NCI-H187 treated with DMSO at 0.1 percent for 48 hours (cell line): ENCODE measurements at regions not wholly inside any gene's neighbourhood (a gene's known extent, or its start where the extent isn't known, plus 50 kb on each side); places are given as distances from the start of the nearest gene placed in this dataset.
A peak's percentile ranks its signal among the peaks of the same experiment; 100 is the strongest.
"Not testable (repeated sequence)": the region's sequence is repeated elsewhere in the genome, so short reads cannot be mapped to it uniquely, and the experiment has no call there.

Source experiments
- DNase-seq: peaks from one replicate; lab custom pipeline; 2025; lab: John Stamatoyannopoulos, UW

DNA sequence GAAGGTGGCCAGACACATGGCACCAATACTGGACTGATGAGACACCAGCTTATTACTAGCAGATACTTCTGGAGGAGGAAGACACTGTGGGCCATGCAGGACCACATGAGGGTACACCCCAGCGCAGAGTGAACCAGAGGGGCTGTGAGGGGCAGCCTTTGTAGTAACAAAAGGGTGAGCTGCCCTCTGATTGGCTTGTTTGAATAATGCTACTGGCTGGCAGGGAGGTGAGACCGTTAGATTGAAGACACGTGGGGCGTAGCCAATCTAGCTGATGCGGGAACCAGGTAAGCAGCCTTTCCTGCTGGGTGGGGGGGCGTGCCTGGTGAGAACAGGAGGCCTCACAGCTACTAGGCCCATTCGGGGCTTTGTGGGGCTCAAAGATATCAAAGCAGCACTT, 102.8 kb upstream of the SEC14L1 start:
- no peak for DNase-seq

DNA sequence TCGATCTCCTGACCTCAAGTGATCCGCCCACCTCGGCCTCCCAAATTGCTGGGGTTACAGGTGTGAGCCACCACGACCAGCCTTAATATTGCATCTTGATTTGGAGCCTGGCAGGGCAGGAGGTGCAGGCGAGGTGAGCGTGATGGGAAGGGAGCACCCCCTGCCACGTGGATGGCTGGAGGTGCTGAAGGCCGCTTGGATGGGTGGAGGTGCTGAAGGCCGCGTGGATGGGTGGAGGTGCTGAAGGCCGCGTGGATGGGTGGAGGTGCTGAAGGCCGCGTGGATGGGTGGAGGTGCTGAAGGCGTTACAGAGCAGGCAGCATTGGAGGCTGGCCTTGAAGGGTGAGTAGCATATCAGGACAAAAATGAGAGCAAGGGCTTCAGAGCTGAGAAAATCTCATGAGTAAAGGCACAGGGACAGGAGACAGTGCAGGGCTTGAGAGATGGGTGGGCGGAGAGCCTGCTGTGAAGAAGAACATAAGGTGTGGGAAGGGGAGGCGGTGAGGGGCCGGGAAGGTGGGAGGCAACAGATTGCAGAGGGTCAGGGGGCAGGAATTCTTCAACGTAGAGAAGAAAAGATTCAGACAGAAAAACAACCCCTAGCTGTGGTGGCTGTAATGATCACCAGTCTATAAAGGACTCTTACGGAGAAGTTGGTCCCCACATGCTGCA, 101.7 kb upstream of the SEC14L1 start:
- no peak for DNase-seq

DNA sequence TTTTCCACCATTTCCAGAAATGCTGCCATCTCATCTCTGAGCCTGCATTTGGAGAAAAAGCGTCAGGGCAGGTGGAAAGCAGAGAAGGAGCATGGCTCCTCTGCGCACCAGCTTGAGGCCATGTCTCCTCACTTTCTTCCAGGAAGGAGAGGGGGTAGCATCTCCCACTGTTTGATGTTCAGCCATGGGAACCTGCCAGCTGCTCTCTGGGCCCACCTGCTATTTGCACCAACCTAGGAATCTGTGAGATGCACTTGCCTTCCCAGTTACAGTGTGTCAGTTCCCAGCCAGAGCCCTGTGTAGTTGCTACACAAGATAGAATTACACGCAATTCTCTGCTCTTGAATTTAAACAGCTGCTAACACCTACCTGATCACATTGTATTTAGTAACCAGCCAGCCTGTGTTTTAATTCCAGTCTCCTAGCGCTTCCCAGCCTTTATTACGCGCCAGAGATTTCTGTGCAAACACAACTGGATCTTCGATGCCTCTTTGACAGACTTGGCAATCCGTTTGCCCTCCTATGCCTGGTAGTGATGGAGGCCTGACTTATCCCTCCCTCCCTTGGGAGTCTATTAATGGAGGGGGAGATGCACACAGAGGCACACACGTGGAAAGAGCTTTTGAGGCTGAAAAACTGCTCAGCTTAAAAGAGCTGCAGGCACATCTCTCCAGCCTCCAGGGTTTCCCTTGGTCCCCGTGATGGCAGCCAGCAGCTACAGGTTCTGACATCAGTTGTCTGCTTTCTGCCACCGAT, 98.1 kb upstream of the SEC14L1 start:
- peak; percentile 67 for DNase-seq

DNA sequence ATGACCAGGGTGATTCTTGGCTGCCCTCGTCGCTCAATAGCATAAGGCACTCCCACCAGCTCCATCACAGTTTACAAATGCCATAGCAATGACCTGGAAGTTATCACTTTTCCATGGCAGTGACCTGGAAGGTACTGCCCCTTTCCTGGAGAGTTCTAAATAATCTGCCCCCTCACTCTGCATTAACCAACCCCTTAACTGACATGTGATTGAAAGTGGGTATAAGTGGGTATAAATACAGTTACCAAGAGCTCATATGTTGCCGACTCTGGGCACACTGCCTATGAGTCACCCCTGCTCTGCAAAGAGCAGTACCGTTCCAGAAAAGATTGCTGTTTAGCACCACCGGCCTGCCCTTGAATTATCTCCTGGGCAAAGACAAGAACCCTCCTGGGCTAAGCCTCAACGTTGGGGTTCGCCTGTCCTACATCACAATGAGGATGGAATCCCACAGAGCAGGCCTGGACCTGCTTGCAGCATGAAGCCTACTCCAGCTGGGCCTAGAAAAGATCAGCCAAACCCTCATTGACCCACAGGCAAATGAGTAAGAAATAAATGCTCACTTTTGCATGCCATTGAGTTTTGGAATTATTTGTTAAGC, 95.2 kb upstream of the SEC14L1 start:
- no peak for DNase-seq

DNA sequence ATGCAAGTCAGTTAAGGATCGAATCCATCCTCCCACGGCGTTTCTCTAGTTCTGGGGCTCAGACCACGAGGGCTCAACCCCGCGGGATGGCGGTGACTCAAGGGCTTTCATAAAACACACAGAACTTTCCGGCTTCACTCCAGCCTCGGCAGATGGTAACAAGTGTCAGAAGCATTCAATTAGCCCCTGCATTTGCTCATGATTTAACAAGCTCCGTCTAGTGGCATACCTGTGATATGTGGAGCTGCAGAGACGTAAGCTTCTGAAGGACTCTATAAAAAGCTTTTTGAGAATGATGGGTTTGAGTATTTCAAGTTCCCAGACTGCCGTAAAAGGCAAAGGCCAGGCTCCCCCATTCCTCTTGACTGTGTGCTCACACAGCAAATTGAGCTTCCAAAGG, 91.3 kb upstream of the SEC14L1 start:
- DNase-seq, result peak; percentile 94

DNA sequence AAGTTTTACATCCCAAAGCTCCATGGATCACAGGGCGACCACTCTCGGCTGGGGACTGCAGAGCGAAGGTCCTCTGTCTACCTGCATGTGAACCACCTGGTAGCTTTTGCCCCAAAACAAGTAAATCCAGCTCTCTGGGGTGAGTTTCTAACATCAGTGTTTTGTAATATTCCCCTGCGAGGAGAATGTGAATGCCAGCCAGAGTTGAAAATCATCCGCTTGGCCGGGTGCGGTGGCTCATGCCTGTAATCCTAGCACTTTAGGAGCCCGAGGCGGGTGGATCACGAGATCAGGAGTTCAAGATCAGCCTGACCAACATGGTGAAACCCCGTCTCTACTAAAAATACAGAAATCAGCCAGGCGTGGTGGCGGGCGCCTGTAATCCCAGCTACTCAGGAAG, 89.9 kb upstream of the SEC14L1 start:
- DNase-seq, result not testable (repeated sequence)

DNA sequence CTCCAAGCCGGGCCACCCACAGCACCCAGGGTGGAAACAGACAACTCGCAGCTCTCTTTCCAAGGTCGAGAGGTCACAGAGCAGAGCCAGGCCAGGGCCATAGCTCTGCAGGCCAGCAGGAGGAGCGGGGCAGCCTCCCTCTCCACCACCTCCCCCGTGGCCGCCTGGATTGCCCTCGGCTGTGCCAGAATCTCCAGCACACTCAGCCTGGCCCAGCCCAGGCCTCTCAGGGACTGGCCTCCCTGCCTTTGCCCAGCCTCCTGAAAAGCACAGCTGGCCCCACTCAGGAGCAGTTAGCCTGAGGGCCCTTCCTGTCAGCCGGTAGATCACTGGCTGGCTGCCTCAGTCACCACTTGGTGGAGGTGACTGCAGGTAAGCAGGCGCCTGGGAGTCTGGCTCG, 85.8 kb upstream of the SEC14L1 start:
- no peak for DNase-seq

DNA sequence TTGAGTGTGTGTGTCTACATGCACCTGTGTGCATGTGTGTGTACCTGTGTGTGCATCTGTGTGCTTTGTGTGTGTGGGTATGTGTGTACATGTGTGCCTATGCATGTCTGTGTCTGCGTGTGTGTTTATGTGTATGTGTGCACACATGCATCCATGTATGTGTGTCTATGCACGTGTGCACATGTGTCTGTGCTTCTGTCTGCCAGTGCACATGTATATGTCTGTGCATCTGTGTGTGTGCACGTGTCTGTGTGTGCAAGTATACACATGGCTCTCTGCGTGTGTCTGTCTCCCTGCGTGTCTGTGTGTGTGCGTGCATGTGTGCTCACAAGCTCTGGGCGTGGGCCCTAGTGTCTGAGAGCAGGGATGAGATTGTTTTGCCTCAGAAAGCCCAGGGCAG, 85.3 kb upstream of the SEC14L1 start:
- no peak for DNase-seq

DNA sequence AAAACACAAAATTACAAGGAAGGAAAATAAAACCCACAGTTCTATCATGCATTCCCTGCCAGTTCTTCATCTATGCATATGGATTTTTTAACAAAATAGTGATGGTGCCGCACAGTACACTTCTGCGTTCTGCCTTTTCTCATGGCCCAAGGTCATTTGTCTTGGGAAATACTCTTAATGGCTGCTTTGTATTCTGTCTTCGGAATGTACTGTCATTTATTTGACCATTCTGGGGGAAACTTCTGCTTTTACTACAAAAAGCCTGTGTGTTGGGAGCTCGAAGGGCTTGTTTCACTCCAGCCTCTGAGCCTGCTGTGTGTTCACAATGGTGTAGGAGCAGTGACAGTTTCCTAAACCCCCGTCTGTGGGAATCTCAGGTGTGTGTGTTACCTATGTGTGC, 82.8 kb upstream of the SEC14L1 start:
- no peak for DNase-seq

DNA sequence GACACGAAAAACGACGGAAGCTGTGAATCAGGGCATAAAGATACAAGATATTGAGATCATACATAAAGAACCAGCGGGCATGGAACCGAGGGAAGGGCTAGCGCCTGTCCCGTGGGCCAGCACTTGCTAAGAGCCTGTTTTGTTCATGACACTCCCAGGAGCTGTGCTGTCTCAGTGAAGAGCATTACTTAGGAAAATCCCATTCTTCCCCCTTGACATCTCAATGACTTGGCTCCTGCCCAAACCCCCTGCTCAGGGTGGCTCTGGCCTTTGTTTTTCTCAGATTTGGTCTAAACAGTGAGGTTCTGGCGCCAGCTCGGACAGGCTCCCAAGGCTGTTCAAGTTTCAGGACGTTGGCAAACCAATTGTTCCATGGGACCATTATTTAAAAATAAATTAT, 79.1 kb upstream of the SEC14L1 start:
- no peak for DNase-seq

DNA sequence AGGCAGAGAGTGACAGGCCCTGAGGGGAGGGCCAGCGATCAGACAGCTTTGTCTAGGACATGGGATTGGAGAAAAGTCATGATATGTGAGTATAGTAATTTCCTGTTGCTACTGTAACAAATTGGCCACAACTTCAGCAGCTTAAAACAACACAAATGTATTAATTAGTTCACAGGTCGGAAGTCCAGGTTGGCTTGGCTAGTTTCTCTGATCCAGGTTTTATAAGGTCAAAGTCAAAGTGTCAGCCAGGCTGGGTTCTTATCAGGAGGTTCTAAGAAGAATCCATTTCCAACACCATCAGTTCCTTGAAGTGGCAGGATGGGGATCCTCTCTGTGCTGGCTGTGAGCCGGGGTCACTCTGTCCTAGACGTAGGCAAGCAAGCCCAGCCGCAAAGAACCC, 76.2 kb upstream of the SEC14L1 start:
- no peak for DNase-seq

DNA sequence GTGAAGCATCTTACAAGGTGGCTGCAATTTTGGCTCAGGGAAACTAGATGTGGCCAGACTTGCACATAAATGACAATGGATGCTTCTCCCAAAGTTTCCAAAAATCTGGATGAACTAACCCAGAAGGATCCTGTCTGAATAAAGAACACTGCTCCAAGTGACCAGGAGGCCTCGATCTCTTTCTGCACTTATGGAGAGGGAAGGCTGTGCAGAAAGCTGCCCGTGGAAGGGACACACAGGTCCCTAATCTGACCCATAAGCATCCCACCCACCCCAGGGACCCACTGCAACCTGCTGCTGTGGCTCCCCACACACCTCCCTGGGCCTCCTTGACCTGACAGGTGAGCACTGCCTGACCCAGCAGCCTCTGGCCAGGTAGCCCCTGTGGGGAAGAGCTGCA, 74.6 kb upstream of the SEC14L1 start:
- no peak for DNase-seq

DNA sequence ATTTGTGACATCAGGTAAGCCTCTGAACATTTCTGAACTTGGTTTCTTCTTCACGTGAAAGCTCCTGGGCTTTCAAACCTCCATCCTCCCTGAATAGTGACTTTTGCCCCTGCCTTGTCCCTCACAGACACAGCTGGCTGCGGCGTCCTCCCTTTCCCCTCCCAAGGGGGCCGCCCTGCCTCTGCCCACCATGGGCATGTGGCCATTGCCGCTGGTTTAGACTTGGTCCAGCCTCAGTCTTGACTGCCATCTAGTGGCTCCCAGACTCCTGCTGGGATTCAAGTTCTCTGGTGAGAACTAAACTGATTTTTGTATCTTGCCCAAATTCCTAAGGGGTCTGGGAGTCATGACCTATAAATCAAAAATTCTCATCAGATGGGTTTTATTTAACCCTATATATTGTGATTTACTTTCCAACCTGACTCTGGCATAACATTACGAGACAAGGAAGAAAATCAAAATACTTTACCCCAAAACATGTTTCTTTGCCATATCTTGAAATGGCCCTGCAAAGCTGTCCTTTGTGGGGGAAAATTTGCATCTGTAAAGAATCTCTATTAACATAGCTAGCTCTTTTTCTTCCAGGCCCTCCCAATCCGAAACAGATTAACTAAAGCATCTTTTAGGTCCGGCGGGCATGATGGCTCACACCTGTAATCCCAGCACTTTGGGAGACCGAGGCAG, 73.9 kb upstream of the SEC14L1 start:
- DNase-seq, result not testable (repeated sequence)

DNA sequence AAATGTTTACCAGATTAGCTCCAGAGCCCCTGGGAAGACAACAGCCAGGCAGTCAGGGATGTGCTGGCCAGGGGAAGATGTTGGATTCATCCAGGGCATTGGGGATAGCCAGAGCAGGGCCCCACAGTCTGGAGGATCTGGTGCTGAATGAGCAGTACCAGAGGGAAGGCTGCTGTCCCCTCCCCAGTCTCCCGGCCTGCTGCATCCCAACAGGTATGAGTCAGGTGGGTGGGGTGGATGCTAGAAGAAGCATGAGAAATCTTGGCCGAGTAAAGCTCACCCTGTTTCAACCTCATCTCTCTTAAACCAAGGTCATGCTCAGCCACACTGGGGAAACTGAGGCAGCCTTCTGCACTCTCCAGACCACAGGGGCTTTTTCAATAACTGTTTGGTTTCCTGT, 71.9 kb upstream of the SEC14L1 start:
- no peak for DNase-seq

DNA sequence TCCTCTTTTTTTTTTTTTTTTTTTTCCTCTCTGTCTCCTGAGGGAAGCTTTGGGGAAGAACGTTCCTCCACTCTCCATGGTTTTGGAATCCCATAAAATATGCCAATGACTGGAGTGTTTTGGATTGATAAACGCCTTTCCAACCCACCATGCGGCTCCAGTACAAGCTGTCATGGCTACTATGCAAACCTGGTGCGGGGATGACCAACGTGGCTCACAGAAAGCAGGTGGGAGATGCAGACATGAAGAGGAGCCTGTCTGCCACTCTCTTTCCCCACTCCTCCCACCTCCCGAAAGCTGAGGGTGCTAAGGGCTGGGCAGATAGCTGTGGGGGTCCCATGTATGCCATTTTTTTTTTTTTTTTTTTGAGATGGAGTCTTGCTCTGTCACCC, 69.9 kb upstream of the SEC14L1 start:
- no peak for DNase-seq

DNA sequence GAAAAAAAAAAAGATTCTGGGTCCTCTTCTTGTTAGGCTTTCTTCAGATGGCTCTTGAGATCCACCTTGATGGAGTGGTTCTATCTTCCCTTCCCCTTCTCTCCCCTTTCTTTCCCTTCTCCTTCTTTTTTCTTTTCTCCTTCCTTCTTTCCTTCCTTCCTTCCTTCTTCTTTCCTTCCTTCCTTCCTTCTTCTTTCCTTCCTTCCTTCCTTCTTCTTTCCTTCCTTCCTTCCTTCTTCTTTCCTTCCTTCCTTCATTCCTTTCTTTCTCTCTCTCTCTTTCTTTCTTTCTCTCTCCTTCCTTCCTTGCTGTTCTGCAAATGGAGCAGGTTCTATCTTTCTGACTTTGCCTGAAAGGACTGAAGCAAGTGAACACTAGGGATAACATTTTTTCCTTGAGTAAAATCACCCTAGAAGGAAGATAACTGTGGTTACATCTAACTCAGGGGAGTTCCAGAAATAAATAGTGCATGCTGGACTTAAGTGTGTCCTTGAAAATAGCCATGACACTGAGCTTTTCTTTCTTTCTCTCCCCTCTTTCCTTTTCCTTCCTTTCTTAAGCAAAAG, 68.8 kb upstream of the SEC14L1 start:
- no peak for DNase-seq

DNA sequence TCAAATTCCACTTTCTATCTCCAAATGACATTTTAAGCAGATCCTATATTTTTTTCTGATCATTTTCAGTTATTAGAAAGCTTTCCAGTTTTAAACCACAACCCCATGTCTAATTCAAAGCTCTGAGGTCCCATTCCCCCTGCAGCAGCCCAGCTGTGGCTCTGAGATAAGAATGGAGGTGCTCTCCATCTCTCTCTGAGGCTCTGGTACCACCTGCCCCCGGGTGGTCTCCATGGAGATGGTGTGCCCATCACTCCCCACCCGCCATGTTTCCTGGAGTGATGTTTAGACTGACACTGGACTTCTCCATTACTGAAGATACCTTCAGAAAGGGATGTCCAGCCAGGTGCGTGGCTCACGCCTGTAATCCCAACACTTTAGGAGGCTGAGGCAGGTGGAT, 68.1 kb upstream of the SEC14L1 start:
- DNase-seq, result no peak

DNA sequence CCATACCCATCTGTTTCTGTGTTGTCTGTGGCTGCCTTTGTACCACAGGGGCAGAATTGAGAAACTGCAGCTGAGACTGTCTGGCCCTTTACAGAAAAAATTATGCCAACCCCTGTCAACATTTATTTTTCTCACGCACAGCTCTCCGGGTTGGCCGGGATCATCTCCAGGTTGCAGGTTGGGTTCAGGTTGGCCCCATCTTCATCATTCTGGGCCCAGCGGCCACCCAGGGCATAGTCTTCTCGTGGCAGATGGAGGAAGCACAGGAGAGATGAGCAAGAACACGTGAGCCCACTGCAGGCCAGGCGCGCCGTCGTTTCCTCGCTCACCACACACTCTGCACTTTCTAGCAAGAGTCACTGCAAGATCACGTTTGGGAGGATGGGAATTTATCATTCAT, 66.1 kb upstream of the SEC14L1 start:
- DNase-seq, result no peak

DNA sequence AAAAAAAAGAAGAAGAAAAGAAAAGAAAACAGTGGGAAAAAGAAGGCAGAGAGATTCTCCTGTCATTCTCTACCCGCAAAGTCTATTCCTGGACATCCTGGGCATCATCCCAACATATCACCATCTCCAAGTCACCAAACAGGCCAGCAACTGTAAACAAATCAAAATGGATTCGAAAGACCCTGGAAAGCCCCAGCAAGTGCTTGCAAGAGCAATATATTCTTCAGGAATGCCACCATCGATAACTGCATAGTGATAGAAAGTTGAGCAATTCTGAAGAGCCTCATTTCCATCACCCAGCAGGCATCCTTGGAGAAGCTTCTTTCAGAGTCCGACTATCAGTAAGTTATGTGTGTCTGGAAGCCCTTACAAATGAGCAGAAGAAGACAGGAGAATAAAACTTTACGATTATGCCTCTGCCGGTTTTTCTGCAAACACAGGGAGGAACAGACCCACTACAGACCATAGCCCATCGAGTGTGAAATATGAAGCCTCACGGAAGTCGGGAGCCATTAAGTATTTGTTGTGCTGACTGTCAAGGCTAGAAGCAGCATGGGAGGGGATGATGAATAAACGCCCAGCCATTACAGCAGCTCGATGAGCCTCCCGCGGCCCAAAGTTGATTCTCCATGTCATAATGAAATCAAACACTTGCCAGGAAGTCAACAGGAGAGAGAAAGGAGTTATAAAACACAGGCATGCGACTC, 64.5 kb upstream of the SEC14L1 start:
- peak; percentile 42 for DNase-seq

DNA sequence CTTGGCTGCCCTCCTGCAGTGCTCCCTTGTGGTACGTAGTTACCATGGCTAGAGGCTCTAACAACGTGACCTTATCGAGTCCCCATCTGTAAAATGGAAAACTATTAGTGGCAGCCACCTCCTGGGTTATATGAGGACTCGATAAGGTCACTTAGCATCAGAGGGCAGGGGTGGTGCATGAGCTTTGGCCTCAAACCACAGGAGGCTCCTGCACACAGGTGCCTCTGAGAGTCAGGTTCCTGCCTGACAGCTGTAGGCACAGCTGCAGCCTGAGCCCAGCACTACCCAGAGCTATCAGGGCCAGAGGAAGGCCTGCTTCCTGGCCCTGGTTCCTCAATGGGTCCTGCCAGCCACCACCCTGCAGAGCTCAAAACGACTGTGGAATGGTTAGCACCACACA, 57.2 kb upstream of the SEC14L1 start:
- DNase-seq, result no peak

DNA sequence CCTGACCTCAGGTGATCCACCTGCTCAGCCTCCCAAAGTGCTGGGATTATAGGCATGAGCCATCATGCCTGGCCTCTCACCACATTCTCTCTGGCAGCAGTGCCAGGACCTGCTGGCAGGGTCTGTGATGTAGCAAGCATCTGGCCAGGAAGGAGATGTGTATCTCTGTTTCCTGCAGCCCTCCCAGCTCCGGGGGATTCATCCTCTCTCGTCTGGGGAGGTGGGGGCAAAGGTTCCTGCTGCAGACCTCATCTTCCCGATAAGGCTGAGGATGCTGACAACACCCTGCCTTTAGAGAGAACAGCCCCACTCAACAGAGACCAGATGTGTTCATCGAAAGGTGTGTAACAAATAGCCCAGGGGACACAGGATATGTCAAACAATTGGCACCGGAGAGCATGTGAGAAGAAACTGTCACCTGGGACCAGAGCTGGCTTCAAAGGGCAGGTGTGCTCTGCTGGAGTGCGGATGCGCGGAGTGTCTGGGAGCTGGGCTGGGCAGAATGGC, 54.8 kb upstream of the SEC14L1 start:
- DNase-seq, result no peak
